PC-3 (cell line): ENCODE measurements at regions not wholly inside any gene's neighbourhood (a gene's known extent, or its start where the extent isn't known, plus 50 kb on each side); places are given as distances from the start of the nearest gene placed in this dataset.
"Not testable (repeated sequence)": the region's sequence is repeated elsewhere in the genome, so short reads cannot be mapped to it uniquely, and the experiment has no call there.

ENCODE experiments used
- ATAC-seq: fragments of 200-7000 bp; cut with Tn5 transposase; 2 replicates; pipeline ENCODE4 v1.9.1; 2020; ENCODE audit warnings: mild to moderate bottlenecking, moderate library complexity
- BruUV-seq: library from RNA; stranded (reverse); fragments of 400-500 nt; replicated peaks from 2 replicates; lab custom pipeline; 2021; lab: Mats Ljungman, UMichigan
- CTCF ChIA-PET: fragments of 300-600 bp; sonication (Branson Sonifier 250); formaldehyde crosslinking; loops from one replicate; lab custom pipeline; 2022; ENCODE audit warnings: antibody characterized with exemption; lab: Charles Lee
- POLR2A ChIA-PET: fragments of 300-600 bp; sonication (Branson Sonifier 250); formaldehyde crosslinking; loops from one replicate; lab custom pipeline; 2022; ENCODE audit warnings: antibody characterized with exemption; ENCODE audit not compliant: unreplicated experiment; lab: Charles Lee
- DNase-seq: peaks from one replicate; pipeline ENCODE4 v3.0.0-alpha.2; 2015
- H2AFZ ChIP-seq: fragments of 300-600 bp; sonication (generic); 2 replicates; pipeline ENCODE4 v1.6.0; 2016; ENCODE audit warnings: antibody characterized with exemption, low read length
- H3F3A ChIP-seq: fragments of 300-600 bp; sonication (generic); one replicate; pipeline ENCODE4 v1.6.0; 2017; ENCODE audit warnings: antibody characterized with exemption, low read length, control low read depth, mild to moderate bottlenecking; ENCODE audit not compliant: unreplicated experiment
- H3K27ac ChIP-seq: fragments of 300-600 bp; sonication (generic); 2 replicates; pipeline ENCODE4 v1.5.1; 2016; ENCODE audit warnings: mild to moderate bottlenecking, low read length
- H3K27me3 ChIP-seq: fragments of 300-600 bp; sonication (generic); 2 replicates; pipeline ENCODE4 v1.6.1; 2016; ENCODE audit warnings: low read length, mixed read lengths
- H3K36me3 ChIP-seq: fragments of 300-600 bp; sonication (generic); 2 replicates; pipeline ENCODE4 v1.6.1; 2016; ENCODE audit warnings: low read depth, mixed run types, low read length, mixed read lengths
- H3K4me1 ChIP-seq: fragments of 300-600 bp; sonication (generic); 2 replicates; pipeline ENCODE4 v1.5.1; 2016; ENCODE audit warnings: low read length; ENCODE audit not compliant: insufficient read depth
- H3K4me2 ChIP-seq: fragments of 300-600 bp; sonication (generic); 2 replicates; pipeline ENCODE4 v1.6.0; 2016; ENCODE audit warnings: low read length
- H3K4me3 ChIP-seq: fragments of 300-600 bp; sonication (generic); 2 replicates; pipeline ENCODE4 v1.5.1; 2016; ENCODE audit warnings: mild to moderate bottlenecking, low read length, mixed read lengths
- H3K79me2 ChIP-seq: fragments of 300-600 bp; sonication (generic); 2 replicates; pipeline ENCODE4 v1.6.1; 2017; ENCODE audit warnings: low read length, mixed read lengths
- H3K9ac ChIP-seq: fragments of 300-600 bp; sonication (generic); 2 replicates; pipeline ENCODE4 v1.6.0; 2016; ENCODE audit warnings: mild to moderate bottlenecking, low read length
- H3K9me2 ChIP-seq: fragments of 300-600 bp; sonication (generic); replicated peaks from 2 replicates; pipeline ENCODE4 v1.6.1; 2016; ENCODE audit warnings: mixed run types, low read length, mixed read lengths
- H3K9me3 ChIP-seq: fragments of 300-600 bp; sonication (generic); 2 replicates; pipeline ENCODE4 v1.6.1; 2016; ENCODE audit warnings: low read length, mixed read lengths
- H4K20me1 ChIP-seq: fragments of 300-600 bp; sonication (generic); 2 replicates; pipeline ENCODE4 v1.6.1; 2016; ENCODE audit warnings: low read length, mixed read lengths
- CTCF ChIP-seq: fragments of 300-600 bp; sonication (generic); conservative IDR thresholded peaks from 2 replicates; pipeline ENCODE4 v1.5.1; 2017; ENCODE audit warnings: antibody characterized with exemption, low read depth, mild to moderate bottlenecking, low read length
- EZH2 ChIP-seq: fragments of 300-600 bp; sonication (generic); IDR thresholded peaks from one replicate; pipeline ENCODE4 v1.6.1; 2017; ENCODE audit warnings: antibody characterized with exemption, mild to moderate bottlenecking, low read length; ENCODE audit not compliant: unreplicated experiment
- EZH2phosphoT487 ChIP-seq: fragments of 300-600 bp; sonication (generic); IDR thresholded peaks from 2 replicates; pipeline ENCODE4 v1.6.1; 2018; ENCODE audit warnings: mild to moderate bottlenecking, antibody characterized with exemption, low read length, borderline replicate concordance
- intact Hi-C: fragments of 100-400 bp; cut with micrococcal nuclease; formaldehyde crosslinking; loops from 2 replicates; pipeline ENCODE4 v1.9.0; 2023

- DNase-seq = no peak
- no TSS peak for BruUV-seq
- ChIA-PET POLR2A (no interaction called here), CTCF (no interaction called here)
- TF ChIP-seq CTCF (no peak), EZH2 (no peak), EZH2phosphoT487 (no peak)
- Histone ChIP-seq H3K9me2 (no peaks in the 10 kb centered on the region), H3K27me3 (peaks cover 22% of the 10 kb centered on the region), H3K9me3 (no peaks in the 10 kb centered on the region), H2AFZ (no peak overlapping the region), H3K36me3 (no peaks in the 10 kb centered on the region), H3K9ac (no peak overlapping the region), H3K79me2 (no peaks in the 10 kb centered on the region), H4K20me1 (no peaks in the 10 kb centered on the region), H3K4me1 (no peaks in the 10 kb centered on the region), H3K27ac (no peak overlapping the region), H3F3A (no peaks in the 10 kb centered on the region), H3K4me3 (no peak overlapping the region), H3K4me2 (no peak overlapping the region)
- intact Hi-C loops = no loop called here
- ATAC-seq = no peak
Observed at GRCh38 chr6:29236060-29236459, 65.4 kb downstream of the OR2J2 start.

GRCh38 chr6:29236634-29237033 lies 64.9 kb upstream of the OR14J1 start:
- H3K9me2 ChIP-seq = no peaks in the 10 kb centered on the region
- H3K79me2 ChIP-seq = no peaks in the 10 kb centered on the region
- no peaks in the 10 kb centered on the region for H3K36me3 ChIP-seq
- H3K27ac ChIP-seq = no peak overlapping the region
- no peak overlapping the region for H3K4me2 ChIP-seq
- no peak for DNase-seq
- no peak overlapping the region for H3K4me3 ChIP-seq
- no peak overlapping the region for H3K9ac ChIP-seq
- H4K20me1 ChIP-seq = no peaks in the 10 kb centered on the region
- ATAC-seq = no peak
- no peak for TF ChIP-seq EZH2
- TF ChIP-seq EZH2phosphoT487 = no peak
- TF ChIP-seq CTCF = no peak
- POLR2A ChIA-PET = no interaction called here
- no peaks in the 10 kb centered on the region for H3K9me3 ChIP-seq
- intact Hi-C loops = no loop called here
- no peaks in the 10 kb centered on the region for H3K4me1 ChIP-seq
- no peak overlapping the region for H2AFZ ChIP-seq
- CTCF ChIA-PET = no interaction called here
- BruUV-seq = no TSS peak
- H3F3A ChIP-seq = no peaks in the 10 kb centered on the region
- peaks cover 22% of the 10 kb centered on the region for H3K27me3 ChIP-seq

- H3K9ac ChIP-seq, H3F3A ChIP-seq, H3K79me2 ChIP-seq, POLR2A ChIA-PET, BruUV-seq, H3K4me2 ChIP-seq, H4K20me1 ChIP-seq, ATAC-seq, H3K27ac ChIP-seq, intact Hi-C loops, H3K4me1 ChIP-seq, H3K9me2 ChIP-seq, H3K36me3 ChIP-seq, H3K9me3 ChIP-seq, H3K27me3 ChIP-seq, H3K4me3 ChIP-seq, H2AFZ ChIP-seq, CTCF ChIA-PET, DNase-seq: not testable (repeated sequence)
Observed at GRCh38 chr6:29243044-29243443, 58.5 kb upstream of the OR14J1 start.
